ENCODE measurements at regions not wholly inside any gene's neighbourhood (a gene's known extent, or its start where the extent isn't known, plus 50 kb on each side); places are given as distances from the start of the nearest gene placed in this dataset.

DNA sequence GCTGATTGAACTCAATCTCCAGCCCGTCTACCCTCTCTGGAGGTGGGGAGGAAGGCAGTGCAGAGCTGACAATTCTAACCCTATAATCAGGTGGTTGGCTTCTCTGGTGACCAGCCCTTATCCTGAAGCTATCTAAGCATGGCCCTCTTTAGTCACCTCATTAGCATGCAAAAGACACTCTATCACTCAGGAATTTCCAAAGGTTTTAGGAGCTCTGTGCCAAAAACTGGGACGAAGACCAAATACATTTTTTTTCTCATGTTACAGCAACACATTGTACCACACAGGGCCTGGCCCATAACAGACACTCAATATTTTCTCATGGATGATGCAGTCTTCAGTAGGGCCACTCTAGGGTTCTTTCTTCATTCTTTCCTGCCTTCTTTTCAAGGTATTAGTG, 118.8 kb upstream of the VLDLR start:
- peak; percentile 79 for DNase-seq

DNA sequence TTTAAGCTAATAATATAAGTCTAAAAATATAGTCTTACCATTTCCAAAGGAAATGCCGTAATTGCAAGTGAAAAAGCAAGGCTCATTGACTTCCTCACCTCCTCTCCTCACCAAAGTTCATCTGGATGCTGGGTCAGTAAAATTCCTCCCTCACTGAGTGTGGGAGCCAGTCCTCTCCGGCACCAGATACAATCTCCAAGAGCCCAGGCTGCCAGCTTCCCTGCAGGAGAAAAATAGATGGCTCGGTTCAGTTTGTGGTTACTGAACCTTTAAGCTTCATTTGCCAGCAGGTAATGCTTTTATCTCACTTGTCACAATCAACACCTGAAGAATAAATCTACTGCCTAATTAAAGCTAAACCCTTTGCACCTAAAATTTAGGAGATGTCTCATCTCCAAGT, 115.3 kb upstream of the VLDLR start:
- DNase-seq, result no peak

DNA sequence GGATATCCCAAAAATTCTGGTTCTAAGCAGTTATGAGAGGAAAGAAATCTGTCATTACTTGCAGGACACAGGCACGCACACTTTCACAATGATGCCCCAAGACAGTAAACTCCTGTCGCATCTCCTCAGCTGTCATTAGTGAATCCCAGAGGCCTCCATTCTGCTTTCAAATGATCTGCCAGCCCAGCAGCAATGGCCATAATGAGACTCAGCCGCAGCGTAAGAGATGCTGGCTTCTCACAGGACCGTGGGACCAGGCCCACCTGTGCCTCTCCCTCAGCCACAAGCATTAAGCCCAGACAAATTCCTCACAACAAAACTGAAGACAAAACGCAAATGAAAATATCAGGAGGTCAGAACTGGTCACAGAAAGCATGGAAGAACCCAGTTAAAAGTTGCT, 98.0 kb upstream of the VLDLR start:
- no peak for DNase-seq

DNA sequence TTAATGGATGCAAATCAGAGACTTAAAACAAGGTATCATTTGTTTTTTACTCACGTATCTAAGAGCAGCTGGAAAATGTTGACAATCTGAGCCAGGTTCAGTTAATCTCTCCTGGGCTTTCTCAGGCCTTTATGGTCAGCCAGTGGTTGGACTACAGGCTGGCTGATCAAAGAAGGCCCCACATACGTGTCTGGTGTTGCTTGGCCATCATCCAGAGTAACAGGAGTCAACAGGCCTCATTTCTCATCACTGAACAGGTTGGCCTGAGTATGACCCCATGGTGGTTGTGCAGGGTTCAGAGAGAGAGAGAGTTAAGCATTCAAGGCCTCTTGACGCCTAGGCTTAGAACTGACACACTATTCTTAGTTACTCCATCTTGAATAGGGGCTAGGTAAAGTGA, 97.0 kb upstream of the VLDLR start:
- no peak for DNase-seq

DNA sequence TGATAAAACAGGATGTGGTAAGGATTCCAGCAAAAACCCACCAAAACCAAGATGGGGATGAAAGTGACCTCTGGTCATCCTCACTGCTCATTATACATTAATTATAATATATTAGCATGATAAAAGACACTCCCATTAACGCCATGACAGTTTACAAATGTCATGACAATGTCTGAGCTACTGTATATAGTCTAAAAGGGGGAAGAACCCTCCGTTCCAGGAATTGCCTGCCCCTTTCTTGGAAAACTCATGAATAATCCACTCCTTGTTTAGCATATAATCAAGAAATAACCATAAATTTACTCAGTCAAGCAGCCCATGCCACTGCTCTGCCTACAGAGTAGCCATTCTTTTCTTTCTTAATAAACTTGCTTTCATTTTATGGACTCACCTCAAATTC, 96.4 kb upstream of the VLDLR start:
- DNase-seq, result no peak

DNA sequence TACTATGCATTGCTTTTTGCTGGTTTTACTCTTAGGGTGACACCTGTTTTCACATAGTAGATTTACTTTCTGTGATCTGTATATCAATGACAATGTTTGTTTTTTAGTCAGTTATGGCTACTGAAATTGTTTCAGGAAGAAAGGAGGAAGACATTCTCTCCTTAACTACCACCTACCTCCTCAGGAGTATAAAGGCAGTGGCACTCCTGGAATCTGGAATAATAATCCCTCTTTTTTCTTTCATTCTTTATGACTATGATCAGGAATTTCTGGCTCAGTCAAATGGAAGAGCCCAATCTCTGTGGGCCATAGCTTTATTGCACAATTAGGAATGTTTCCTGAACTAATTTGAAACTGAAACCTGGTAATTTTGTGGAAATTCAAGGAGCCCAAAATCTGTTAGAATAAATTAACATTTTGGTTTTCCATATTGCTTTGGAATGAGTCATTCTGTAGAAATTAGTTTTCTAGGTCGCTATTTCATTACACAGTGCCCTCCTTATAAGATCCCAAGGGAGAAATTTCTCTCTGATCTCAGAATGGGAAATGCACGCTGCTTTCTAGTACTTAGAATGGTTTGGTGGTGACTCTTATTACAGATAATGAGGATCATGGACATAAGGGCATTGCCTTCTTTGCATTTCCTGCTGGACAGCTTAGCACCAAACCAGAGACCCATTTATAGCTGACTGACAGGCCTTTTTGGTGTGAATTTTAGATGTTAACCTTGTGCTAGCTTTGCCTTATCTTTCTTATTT, 95.3 kb upstream of the VLDLR start:
- peak; percentile 64 for DNase-seq

DNA sequence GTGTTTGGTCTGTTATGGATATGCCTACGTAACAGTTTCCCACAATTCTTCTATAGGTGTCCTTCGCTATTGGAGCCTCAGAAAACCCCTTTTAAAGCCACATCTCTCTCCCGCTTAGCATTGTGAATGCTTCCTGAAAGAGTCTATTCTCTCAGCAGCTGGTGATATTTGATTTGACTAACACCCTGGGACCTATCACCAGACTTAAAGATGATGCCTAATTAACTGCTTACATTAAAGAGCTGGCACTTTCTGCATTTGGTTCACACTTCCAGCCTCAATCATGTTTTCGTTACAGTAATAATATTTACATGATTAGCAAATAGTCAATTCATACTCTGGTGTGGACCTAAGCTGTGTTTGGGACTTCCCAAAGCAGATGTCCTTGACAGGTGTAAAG, 90.1 kb upstream of the VLDLR start:
- no peak for DNase-seq

DNA sequence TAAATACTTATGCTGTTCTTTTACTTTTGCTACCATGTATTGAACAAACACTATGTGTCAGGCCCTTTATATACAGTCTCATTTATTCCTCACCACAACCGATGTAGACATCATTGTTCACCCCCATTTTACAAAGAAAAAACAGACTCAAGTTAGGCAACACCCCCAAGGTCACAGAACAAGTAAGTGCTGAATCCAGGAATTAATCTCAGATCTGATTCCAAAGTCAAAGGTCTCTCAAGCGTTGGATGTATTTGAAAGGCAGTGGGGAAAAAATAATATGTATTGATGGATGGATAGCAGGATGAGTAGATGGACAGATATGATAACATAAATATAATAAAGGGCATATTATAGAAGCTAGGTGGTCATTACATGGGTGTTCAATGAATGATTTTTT, 85.1 kb upstream of the VLDLR start:
- no peak for DNase-seq

DNA sequence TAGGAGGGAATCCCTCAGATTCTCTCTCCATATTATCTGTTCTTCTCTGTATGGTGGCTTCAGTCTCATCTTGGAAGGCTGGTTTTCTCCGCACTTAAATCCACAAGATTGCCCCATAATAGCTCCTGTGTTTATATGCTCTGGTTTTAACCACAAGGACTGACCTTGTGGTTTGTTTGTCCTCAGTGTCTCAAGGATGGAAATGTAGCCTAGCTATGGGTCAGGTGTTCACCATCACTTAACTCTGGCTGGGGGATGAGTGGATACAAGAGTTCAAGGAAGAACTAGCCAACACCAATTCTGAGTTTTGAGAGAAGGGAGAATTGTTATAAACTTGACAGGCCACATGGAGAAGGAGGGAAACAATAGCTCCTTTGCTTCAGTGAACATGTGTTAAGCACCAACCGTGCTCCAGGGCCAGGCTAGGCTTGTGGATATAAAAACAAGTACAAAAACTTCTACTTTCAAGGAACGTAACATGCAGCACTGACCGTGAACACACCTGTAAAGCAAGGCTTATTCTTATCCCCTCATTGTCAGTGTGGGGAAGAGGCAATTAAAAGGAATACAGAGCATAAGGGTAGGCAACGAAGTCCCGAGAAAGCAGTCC, 75.6 kb upstream of the VLDLR start:
- no peak for DNase-seq

DNA sequence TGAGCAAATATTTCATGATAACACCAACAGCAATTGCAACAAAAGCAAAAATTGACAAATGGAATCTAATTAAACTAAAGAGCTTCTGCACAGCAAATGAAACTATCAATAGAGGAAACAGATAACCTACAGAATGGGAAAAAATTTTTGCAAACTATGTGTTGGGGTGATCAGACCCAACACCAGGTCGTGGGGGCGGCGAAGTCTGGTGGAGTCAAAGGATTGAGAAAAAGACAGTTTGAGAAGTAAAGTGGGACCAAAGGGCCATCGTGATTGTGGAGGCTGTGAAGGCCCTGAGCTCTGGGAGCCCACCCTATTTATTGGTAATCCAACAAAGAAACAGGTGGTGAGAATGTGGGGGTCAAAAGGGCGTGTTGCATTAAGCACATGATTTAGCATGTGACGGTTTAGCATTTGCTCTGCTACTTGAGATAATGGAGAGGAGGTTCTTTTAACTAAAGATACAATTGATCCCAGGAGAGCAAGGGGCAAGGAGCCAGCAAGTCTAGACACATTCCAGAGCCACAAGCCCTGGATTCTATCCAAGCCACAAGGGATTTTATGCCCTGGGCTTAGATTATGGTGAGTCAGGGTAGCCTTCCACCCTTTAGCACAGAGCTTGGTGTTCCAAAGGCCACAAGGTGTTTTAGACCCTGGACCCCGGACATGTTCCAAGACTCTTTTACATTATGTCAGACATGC, 65.5 kb upstream of the VLDLR start:
- peak; percentile 78 for DNase-seq

DNA sequence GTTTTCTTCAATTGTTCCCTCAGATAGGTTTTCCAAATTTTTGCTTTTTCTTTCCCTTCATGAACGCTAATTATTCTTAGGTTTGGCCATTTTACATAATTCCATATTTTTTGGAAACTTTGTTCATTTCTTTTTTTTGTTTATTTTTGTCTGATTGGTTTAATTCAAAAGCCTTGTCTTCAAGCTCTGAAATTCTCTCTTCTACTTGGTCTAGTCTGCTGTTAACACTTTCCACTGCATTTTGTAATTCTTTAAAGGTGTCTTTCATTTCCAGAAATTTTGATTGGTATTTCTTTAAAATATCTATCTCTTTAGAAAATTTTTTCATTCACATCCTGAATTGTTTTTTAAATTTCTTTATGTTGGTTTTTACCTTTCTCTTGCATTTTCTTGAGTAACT, 63.9 kb upstream of the VLDLR start:
- DNase-seq, result no peak

DNA sequence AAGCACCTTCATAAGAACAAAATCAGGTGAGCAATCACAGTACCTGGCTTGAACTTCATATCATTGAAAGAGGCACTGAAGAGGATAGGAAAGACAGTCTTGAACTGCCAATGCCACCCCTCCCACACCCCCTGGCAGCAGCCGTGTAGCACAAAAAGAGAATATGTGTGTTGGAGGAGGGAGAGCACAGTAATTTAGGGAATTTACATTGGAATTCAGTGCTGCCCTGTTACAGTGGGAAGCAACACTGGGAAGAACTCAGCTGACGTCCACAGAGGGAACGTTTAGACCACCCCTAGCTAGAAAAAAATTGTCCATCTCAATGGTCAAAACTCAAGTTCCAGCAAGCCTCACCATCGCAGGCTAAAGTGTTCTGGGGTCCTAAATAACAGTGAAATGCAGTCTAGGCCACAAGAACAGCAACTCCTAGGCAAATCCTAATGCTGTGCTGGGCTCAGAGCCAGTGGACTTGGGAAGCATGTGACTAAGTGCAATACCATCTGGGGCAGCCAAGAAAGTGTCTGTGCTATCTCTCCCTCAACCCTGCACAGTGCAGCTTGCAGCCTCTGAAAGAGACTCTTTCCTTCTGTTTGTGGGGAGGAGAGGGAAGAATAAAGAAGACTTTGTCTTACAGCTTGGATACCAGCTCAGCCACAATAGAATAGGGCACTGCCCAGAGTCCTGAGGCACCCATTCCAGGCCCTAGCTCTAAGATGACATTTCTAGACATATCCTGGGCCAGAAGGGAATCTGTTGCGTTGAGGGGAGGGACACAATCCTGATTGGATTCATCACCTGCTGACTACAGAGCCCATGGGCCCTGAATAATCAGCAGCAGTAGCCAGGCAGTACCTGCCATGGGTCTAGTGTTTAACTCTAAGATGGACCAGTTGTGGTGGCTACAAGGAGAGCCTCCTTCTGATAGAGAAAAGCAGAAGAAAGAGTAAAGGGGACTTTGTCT, 62.1 kb upstream of the VLDLR start:
- DNase-seq, result peak; percentile 97

DNA sequence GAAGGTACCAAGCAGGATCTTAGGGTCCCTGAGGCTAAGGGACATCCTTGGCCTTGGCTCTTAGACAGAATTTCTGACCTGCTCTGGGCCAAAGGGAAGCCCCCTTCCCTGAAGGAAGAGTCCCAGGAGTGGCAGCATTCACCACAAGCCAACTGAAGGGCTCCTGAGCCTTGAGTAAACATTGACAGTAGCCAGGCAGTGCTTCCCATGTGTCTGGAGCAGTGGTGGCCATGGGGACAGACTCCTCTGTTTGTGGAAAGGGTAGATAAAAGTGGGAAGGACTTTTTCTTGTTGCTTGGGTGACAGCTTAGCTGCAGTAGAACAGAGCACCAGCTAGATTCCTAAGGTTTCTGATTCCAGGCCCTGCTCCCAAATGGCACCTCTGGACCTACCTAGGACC, 61.4 kb upstream of the VLDLR start:
- peak; percentile 50 for DNase-seq

DNA sequence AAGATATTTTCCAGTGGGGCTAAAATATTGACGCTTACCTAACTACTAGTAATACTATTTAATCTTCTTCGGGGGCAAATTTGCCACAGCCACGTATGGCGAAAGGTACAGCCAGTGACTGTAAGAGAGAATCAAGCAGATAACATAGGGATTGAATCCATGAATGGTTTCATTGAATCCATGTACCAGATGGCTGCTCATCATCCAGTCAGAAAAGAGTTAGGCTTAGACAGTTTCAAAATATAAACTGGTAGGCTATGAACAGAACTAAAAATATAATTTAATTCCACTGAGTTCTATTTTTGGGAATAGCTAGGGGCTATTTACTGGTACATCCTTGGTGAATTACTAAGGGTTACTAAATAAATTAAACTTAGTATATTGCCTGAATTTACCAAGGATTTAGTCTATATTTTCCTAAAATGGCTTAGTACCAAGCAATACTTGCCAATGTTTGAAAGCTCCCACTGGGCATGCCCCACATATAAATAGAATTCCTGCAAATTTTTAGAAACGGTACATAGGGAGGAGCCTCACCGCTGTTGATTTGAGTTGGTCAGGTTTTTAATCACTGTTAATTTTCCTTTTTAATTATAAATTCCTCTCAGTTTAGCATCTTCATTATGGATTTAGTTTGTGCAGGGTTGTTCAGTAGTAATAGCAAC, 55.8 kb upstream of the VLDLR start:
- no peak for DNase-seq

DNA sequence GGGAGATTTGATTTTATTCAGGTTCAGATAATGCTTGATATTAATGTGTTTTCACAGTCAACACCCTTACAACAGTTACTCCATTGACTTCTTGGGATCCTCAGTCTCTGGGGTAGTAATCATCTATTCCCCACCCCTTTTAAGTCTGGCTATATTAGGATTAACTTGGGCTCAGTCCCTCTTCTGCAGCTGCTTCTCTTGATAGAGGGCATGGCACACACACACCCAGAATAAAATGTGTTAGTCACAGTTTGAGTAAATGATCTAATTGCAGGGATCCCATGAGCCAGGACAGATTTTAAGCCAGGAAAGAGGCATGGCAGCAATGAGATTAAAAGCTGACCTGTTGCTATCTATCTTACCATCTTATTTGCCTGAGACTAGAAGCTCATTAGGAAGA, 53.7 kb upstream of the VLDLR start:
- no peak for DNase-seq

DNA sequence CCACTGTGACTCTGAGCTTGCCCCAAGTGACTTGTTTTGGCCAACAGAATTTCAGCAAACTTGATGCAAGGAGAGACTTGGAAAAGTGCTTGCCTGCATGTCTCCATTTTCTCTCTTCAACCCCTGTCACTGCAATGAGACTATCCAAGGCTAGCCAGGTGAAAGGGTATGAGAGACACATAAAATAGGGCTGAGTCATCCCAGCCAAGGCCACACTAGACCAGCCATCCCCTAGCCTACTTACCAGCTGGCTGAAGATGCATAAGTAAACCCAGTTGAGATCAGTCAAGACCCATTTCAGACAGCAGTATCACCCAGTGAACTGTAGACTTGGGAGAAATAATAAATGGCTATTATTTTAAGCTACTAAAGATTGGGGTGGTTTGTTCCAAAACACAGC, 52.9 kb upstream of the VLDLR start:
- DNase-seq, result no peak

DNA sequence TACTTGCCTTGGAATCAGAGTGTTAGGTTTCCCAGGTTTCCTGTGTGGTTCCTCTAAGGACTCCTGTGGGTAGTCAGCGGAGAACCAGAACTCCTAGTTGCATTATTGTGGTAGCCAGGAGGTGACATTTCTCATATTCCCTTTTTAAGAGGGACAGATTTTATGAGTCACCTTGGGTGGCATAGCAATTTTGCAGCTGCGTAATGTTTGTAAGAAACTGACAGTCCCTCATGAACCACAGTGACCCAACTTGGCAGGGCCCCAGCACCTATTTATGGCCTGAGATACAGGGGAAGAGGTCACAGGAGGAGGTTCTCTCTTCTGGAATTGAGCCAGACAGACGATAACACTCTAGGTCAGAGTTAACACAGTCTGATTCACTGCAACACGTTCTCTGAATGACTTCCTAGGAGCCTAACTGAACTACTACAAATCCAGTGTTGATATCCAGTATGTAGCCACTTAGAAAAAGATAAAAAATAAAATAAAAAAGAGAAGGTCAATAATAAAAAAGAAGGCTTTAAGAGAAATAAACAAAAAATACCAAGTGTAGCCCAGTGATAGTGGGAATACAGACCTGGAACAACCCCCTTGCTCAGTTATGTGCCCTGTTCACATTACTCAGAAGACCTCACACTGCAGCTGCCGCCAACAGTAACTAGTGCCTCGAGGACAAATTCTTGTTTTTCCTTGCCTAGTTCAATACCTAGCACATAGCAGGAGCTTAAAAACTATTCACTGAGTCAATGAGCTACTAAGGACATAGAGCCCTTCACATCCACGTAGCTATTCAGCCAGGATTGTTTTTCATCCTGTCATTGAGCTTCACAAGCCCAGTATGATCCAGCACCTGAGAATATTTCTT, 50.7 kb upstream of the VLDLR start:
- DNase-seq, result peak; percentile 78

All from fibroblast of skin of back (primary cell).